HG02943 (cell line): ENCODE measurements at regions not wholly inside any gene's neighbourhood (a gene's known extent, or its start where the extent isn't known, plus 50 kb on each side); places are given as distances from the start of the nearest gene placed in this dataset.
"Not testable (repeated sequence)": the region's sequence is repeated elsewhere in the genome, so short reads cannot be mapped to it uniquely, and the experiment has no call there.

Experiments used
- ATAC-seq: cut with Tn5 transposase; IDR thresholded peaks from one replicate; pipeline ENCODE4 v1.9.1; 2021; ENCODE audit warnings: mild to moderate bottlenecking, low read depth, moderate library complexity; ENCODE audit not compliant: unreplicated experiment

GRCh38 chr4:130675266-130675665, 1579.3 kb downstream of the C4orf33 start:
- ATAC-seq = no peak

DNA sequence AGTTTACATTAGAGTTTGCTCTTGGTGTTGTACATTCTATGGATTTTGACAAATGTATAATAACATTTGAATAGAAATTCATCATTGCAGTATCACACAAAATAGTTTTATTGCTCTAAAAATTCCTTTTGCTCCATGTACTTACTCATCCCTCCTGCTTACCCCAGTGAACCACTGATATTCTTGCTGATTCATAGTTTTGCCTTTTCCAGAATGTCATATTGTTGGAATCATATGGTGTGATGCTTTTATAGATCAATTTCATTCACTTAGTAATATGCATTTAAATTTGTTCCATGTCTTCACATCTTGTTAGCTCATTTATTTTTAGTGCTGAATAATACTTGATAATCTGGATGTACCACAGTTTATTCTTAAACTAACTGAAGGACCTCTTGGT, 1593.2 kb downstream of the C4orf33 start:
- ATAC-seq = no peak

- ATAC-seq = no peak
These were observed 1602.3 kb downstream of the C4orf33 start for GRCh38 chr4:130698251-130698650.

- ATAC-seq = no peak
These were observed 1603.1 kb downstream of the C4orf33 start for GRCh38 chr4:130699004-130699403.

- no peak for ATAC-seq
These were observed 1607.4 kb downstream of the C4orf33 start for GRCh38 chr4:130703211-130703935.

DNA sequence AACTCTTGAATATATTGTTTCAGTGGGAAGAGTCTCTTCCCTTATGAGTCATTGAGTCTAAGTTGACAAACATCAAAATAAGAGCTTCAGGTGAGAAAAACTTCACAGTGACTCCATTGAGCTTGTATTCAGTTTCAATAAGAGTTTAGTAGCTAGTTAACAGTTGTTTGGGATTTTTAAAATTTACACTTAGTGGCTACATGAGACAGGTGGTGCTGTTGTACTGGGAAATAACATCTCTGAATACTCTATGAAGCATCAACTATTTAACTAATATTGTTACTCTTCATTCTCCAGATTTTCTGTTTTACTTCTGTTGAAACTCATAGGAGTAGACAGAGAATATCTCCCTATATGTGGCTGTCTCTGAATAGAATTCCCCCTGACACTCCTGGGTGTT, 1609.1 kb downstream of the C4orf33 start:
- ATAC-seq = no peak

DNA sequence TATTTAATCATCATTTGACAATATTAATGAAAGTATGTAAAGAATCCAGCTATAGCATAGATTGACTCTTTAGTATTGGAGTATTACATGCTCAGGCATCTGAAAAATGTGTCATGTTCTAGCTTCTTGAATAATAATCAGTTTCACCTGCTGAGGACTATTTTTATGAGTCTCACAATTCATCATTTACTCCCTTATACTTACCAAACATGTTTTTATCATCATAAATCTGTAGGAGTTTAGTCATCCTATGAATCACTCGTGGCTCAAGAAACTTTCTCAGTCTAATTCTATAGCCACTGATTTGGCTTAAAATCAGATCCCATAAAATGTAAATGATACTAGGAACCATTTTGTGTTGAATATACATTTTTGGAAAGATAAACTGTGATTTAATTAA, 1616.1 kb downstream of the C4orf33 start:
- no peak for ATAC-seq

DNA sequence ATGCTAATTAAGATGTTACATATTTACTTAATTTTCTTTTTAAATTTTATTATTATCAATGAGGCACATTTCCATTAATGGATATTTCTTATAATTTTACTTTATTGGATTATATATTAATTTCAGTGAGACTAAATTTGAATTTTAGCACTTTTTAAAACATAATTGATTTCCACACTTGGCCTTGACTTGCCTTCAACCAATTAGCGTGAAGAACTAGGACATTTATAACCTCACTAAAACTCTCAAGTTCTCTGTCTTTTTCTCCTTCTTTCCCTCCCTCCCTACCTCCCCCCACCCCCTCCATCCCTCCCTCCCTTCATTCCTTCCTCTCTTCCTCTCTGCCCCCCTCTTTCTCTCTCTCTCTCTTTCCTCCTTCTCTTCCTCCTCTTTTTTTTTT, 1618.1 kb downstream of the C4orf33 start:
- no peak for ATAC-seq

GRCh38 chr4:130722361-130722760, 1626.4 kb downstream of the C4orf33 start:
- no peak for ATAC-seq

DNA sequence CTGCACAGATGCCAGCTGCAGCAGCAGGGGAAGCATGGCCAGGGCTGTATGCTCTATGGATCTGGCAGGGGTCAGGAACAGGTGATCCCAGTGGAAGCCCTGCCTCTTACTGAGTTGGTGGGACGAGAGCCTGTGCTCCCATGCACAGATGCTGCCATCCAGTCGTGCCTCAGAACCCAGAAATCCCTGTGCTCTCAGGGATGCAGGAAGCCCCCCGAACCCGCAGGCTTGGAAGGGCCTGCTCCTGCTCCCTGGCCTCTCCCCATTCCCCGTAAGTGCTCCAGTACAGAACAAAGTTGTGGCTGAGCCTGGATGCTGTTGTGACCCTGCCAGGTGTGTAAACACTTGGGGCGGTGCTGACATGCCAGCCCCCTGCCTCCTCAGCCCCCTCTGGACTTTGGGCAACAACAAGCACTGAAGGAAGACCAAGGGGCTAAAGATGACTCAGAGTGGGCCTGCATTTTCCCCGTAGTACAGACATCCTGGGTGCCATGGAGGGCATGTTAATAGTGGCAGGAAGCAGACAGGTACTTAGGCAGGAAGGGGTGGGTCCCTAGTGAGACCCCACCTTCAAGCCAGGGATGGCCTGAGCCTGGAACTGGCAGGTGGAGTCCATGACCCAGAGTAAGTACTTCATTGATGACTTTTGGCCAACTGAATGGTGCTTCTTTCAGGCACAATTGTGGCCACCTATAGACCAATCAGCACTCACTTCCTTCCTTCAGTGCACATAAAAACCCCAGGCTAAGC, 1640.7 kb downstream of the C4orf33 start:
- no peak for ATAC-seq

GRCh38 chr4:130738233-130738632, 1642.3 kb downstream of the C4orf33 start:
- ATAC-seq = no peak

DNA sequence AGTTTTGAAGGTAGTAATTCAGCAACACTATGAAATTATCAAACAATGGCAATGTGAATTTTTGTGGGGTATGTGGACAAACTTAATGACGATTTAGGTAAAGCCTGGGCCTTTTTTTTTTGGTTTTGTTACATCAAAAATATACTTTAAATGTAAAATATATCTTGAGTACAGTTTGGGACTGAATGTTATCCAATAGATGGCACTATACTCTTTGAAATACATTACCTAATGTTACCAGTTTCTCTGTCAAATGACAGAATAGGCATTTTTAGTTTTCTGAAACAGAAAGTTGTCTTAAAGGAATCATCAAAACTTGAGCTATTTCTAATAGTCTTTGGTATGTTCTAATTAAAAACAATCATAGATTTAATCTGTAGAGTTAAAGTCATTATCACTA, 1651.9 kb downstream of the C4orf33 start:
- no peak for ATAC-seq

GRCh38 chr4:130753926-130754325, 1658.0 kb downstream of the C4orf33 start:
- no peak for ATAC-seq

DNA sequence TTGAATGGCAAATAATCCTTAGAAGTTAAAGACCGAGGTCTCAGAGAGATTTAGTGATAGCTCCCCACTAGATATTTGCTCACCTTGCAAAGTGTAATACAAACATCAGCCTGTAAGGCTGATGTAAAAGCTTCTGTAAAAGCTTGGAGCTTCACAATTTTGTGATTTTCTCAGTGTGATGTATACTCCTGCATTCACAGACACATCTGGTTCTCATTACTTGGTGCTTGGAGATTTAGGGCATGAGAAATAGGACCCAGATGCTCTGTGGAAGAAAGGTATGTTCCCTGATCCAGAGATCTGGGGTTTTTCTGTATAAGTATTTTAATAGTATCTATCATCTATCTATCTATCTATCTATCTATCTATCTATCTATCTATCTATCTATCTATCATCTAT, 1664.3 kb downstream of the C4orf33 start:
- ATAC-seq = no peak

DNA sequence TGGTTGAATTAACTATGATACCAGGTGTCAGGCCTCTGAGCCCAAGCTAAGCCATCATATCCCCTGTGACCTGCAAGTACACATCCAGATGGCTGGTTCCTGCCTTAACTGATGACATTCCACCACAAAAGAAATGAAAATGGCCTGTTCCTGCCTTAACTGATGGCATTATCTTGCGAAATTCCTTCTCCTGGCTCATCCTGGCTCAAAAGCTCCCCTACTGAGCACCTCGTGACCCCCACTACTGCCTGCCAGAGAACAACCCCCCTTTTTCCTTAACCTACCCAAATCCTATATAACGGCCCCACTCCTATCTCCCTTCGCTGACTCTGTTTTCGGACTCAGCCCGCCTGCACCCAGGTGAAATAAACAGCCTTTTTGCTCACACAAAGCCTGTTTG, 1671.4 kb downstream of the C4orf33 start:
- ATAC-seq = not testable (repeated sequence)

DNA sequence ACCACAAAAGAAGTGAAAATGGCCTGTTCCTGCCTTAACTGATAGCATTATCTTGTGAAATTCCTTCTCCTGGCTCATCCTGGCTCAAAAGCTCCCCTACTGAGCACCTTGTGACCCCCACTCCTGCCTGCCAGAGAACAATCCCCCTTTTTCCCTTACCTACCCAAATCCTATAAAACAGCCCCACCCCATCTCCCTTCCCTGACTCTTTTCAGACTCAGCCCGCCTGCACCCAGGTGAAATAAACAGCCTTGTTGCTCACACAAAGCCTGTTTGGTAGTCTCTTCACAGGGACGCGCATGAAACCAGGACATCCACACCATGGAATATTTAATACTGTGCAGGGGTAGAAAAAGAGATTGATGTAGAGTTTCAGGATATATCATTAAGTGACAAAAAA, 1677.0 kb downstream of the C4orf33 start:
- not testable (repeated sequence) for ATAC-seq

DNA sequence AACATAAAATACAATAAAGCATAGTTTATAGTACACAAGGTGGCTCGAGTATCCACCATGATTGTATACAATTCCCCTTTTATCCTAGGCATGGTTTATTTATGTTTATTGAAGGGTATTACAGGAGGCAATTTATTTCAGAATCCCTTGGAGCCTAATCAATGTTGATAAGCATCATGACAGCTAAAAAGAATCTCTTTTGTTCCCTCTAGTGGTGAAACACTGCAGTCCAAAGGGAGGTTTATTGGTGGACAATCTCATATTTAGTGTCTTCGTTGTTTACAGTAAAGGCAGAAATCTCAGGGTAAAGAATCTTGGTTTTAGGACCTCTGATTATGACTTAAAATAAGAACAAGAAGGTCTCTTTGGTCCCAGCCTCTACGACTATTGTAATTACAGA, 1712.5 kb downstream of the C4orf33 start:
- no peak for ATAC-seq

DNA sequence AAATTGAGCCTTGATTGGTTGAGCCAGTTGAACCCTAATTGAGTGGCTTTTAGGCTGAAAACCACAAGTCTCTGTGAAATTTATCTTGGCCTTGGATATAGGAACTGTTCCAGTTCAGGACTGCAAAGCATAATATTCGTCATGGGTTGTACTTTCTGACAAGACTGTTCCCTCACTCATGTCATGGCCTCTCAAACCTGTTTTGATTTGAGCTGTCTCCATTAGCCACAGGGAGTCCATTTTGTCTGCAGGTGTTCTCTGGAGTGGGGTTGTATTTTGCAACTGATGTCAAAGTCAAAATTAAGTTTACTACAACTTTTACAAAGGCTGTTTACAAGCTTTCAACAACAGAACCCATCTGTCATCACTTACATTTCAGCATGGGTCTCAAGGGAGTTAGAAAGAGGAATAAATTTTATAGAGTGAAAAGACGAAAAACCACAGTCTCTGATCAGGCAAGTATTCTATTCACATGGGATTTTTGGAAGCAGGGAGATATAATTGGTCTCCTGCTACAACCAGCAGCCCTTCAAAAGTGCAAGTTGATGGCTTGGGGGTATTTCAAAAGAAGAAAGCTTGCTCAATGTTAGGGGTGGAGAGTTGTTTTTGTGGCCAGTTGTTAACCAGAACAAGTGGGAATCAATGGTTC, 1716.3 kb downstream of the C4orf33 start:
- no peak for ATAC-seq

GRCh38 chr4:130814896-130815295, 1718.9 kb downstream of the C4orf33 start:
- no peak for ATAC-seq

- no peak for ATAC-seq
These were observed 1724.5 kb downstream of the C4orf33 start for GRCh38 chr4:130820448-130820847.

- no peak for ATAC-seq
These were observed 1729.3 kb downstream of the C4orf33 start for GRCh38 chr4:130825284-130825683.
